GM21360 (cell line): ENCODE measurements at regions not wholly inside any gene's neighbourhood (a gene's known extent, or its start where the extent isn't known, plus 50 kb on each side); places are given as distances from the start of the nearest gene placed in this dataset.
"Not testable (repeated sequence)": the region's sequence is repeated elsewhere in the genome, so short reads cannot be mapped to it uniquely, and the experiment has no call there.

Source experiments
- ATAC-seq: cut with Tn5 transposase; IDR thresholded peaks from one replicate; pipeline ENCODE4 v1.9.1; 2021; ENCODE audit warnings: mild to moderate bottlenecking, moderate library complexity; ENCODE audit not compliant: unreplicated experiment

- ATAC-seq = no peak
These were observed 60.6 kb upstream of the NCOA3 start for GRCh38 chr20:47440857-47441773.

GRCh38 chr20:47441774-47442150 is 59.9 kb upstream of the NCOA3 start:
- no peak for ATAC-seq

- ATAC-seq = not testable (repeated sequence)
These were observed 58.6 kb upstream of the NCOA3 start for GRCh38 chr20:47443060-47443459.

- ATAC-seq = no peak
These were observed 57.1 kb upstream of the NCOA3 start for GRCh38 chr20:47444584-47444983.

GRCh38 chr20:47445291-47445690 is 56.4 kb upstream of the NCOA3 start:
- no peak for ATAC-seq

GRCh38 chr20:47447350-47448296 is 54.1 kb upstream of the NCOA3 start:
- ATAC-seq = not testable (repeated sequence)

GRCh38 chr20:47448429-47448828 is 53.3 kb upstream of the NCOA3 start:
- no peak for ATAC-seq

GRCh38 chr20:47451602-47451904 is 50.1 kb upstream of the NCOA3 start:
- ATAC-seq = no peak
